Right lobe of liver (tissue), 6 donors: ENCODE measurements at regions not wholly inside any gene's neighbourhood (a gene's known extent, or its start where the extent isn't known, plus 50 kb on each side); places are given as distances from the start of the nearest gene placed in this dataset.

Experiments used
- ATAC-seq, 4 donors: fragments of 200-7000 bp; cut with Tn5 transposase; one replicate each; pipeline ENCODE4 v1.9.1; 2020; ENCODE audit warnings: mild to moderate bottlenecking in 4 of 4, moderate library complexity in 4 of 4
- DNase-seq, 3 donors: peaks; one replicate each; pipeline ENCODE4 v3.0.0-alpha.2; 2020
- H3K27ac ChIP-seq, 3 donors: fragments of 200-600 bp; one replicate each; pipeline ENCODE4 v1.8.0; 2022
- H3K27me3 ChIP-seq, 2 donors: fragments of 200-600 bp; one replicate each; pipeline ENCODE4 v1.8.0; 2022
- H3K36me3 ChIP-seq, 4 donors: fragments of 200-600 bp; sonication (generic) in 1 of 4; one replicate each; pipeline versions ENCODE4 v1.5.1 to v1.8.0; 2017 to 2022; ENCODE audit warnings: control low read depth in 1 of 4
- H3K4me1 ChIP-seq, 4 donors: fragments of 200-600 bp; sonication (generic) in 1 of 4; one replicate each; pipeline versions ENCODE4 v1.5.1 to v1.8.0; 2017 to 2022; ENCODE audit warnings: control low read depth in 1 of 4
- H3K4me3 ChIP-seq, 3 donors: fragments of 200-600 bp; one replicate each; pipeline ENCODE4 v1.8.0; 2022
- H3K9me3 ChIP-seq, 4 donors: fragments of 200-600 bp; sonication (generic) in 1 of 4; one replicate each; pipeline versions ENCODE4 v1.5.1 to v1.8.0; 2017 to 2022; ENCODE audit warnings: control low read depth in 1 of 4
- CTCF ChIP-seq, 4 donors: fragments of 200-600 bp in 3 of 4; fragments of 450-650 bp in 1 of 4; IDR thresholded peaks; one replicate each; pipeline versions ENCODE4 v1.5.1 to v1.8.0; 2016 to 2022; ENCODE audit warnings: antibody characterized with exemption in 4 of 4, mild to moderate bottlenecking in 2 of 4
- POLR2A ChIP-seq: fragments of 450-650 bp; IDR thresholded peaks from one replicate; pipeline ENCODE4 v1.6.1; 2017; ENCODE audit warnings: antibody characterized with exemption, mild to moderate bottlenecking
- WGBS: methylation state at CpG from one replicate; pipeline ENCODE4 v1.1.6; 2018; ENCODE audit warnings: low coverage, low lambda C conversion rate; ENCODE audit not compliant: insufficient coverage; ENCODE audit errors: missing lambda C conversion rate; 5-methylcytosine and 5-hydroxymethylcytosine counted together
- intact Hi-C, 2 donors: fragments of 100-400 bp; cut with DNase I; formaldehyde crosslinking; loops; one replicate each; pipeline versions ENCODE4 v1.11.2 to v1.14.1; 2022
- donor health status: DM: no; HTN: yes; CAD: no.
- donor health status: DM: no; HTN: no; CAD: no.
- donor health status: DM: no; HTN: no; CAD: no.
- donor health status: DM: no; HTN: yes; CAD: no.
- donor health status: DM: no; HTN: yes; CAD: no.

- no peak for ATAC-seq
- 43% methylated on average over 2 of the region's 2 CpGs for WGBS
- Histone ChIP-seq H3K27me3 (no peaks in the 10 kb centered on the region), H3K27ac (no peak overlapping the region), H3K4me1 (no peaks in the 10 kb centered on the region), H3K36me3 (no peaks in the 10 kb centered on the region), H3K9me3 (no peaks in the 10 kb centered on the region), H3K4me3 (no peak overlapping the region)
- TF ChIP-seq CTCF (IDR thresholded peaks at IDR 0.05) (no peak), POLR2A (no peak)
- no peak for DNase-seq
- intact Hi-C loops = no loop called here
These were observed 1149.2 kb upstream of the CELF2 start for GRCh38 chr10:9868499-9868898.

- intact Hi-C loops = no loop called here
- WGBS = 39% methylated on average over 2 of the region's 2 CpGs
These were observed 1148.5 kb upstream of the CELF2 start for GRCh38 chr10:9869205-9869604.

GRCh38 chr10:9869606-9870176, 1148.0 kb upstream of the CELF2 start:
- no peaks in the 10 kb centered on the region for H3K9me3 ChIP-seq
- H3K36me3 ChIP-seq = no peaks in the 10 kb centered on the region
- H3K27me3 ChIP-seq = no peaks in the 10 kb centered on the region
- no peak for ATAC-seq
- no peak overlapping the region for H3K4me3 ChIP-seq
- TF ChIP-seq CTCF (IDR thresholded peaks at IDR 0.05) = no peak
- TF ChIP-seq POLR2A = no peak
- WGBS = 31% methylated on average over 4 of the region's 5 CpGs
- no peak overlapping the region for H3K27ac ChIP-seq
- no peaks in the 10 kb centered on the region for H3K4me1 ChIP-seq
- DNase-seq = no peak
- intact Hi-C loops = no loop called here

More at GRCh38 chr10:9869205-9869604, 1148.5 kb upstream of the CELF2 start:
- Histone ChIP-seq H3K4me1 (no peaks in the 10 kb centered on the region), H3K36me3 (no peaks in the 10 kb centered on the region), H3K4me3 (no peak overlapping the region), H3K9me3 (no peaks in the 10 kb centered on the region), H3K27me3 (no peaks in the 10 kb centered on the region), H3K27ac (no peak overlapping the region)
- ATAC-seq (no peak), DNase-seq (no peak)
- no peak for TF ChIP-seq POLR2A
- no peak for TF ChIP-seq CTCF (IDR thresholded peaks at IDR 0.05)

- TF ChIP-seq POLR2A (no peak), CTCF (IDR thresholded peaks at IDR 0.05) (no peak)
- no peaks in the 10 kb centered on the region for H3K9me3 ChIP-seq
- H3K27ac ChIP-seq = no peak overlapping the region
- no peaks in the 10 kb centered on the region for H3K36me3 ChIP-seq
- intact Hi-C loops = no loop called here
- ATAC-seq (no peak), DNase-seq (no peak)
- no peak overlapping the region for H3K4me3 ChIP-seq
- 58% methylated on average over 4 of the region's 5 CpGs for WGBS
- no peaks in the 10 kb centered on the region for H3K27me3 ChIP-seq
- H3K4me1 ChIP-seq = no peaks in the 10 kb centered on the region
These were observed 1142.3 kb upstream of the CELF2 start for GRCh38 chr10:9875353-9875752.

GRCh38 chr10:9877978-9878377, 1139.7 kb upstream of the CELF2 start:
- no peaks in the 10 kb centered on the region for H3K36me3 ChIP-seq
- H3K27me3 ChIP-seq = no peaks in the 10 kb centered on the region
- no peak for DNase-seq
- H3K27ac ChIP-seq = no peak overlapping the region
- H3K9me3 ChIP-seq = no peaks in the 10 kb centered on the region
- no peaks in the 10 kb centered on the region for H3K4me1 ChIP-seq
- H3K4me3 ChIP-seq = no peak overlapping the region
- no peak for ATAC-seq
- WGBS = 77% methylated on average over 9 of the region's 12 CpGs
- TF ChIP-seq POLR2A (no peak), CTCF (IDR thresholded peaks at IDR 0.05) (no peak)
- intact Hi-C loops = no loop called here
